PC-3 (cell line): ENCODE measurements at regions not wholly inside any gene's neighbourhood (a gene's known extent, or its start where the extent isn't known, plus 50 kb on each side); places are given as distances from the start of the nearest gene placed in this dataset.

Source experiments
- ATAC-seq: fragments of 200-7000 bp; cut with Tn5 transposase; 2 replicates; pipeline ENCODE4 v1.9.1; 2020; ENCODE audit warnings: mild to moderate bottlenecking, moderate library complexity
- BruUV-seq: library from RNA; stranded (reverse); fragments of 400-500 nt; replicated peaks from 2 replicates; lab custom pipeline; 2021; lab: Mats Ljungman, UMichigan
- CTCF ChIA-PET: fragments of 300-600 bp; sonication (Branson Sonifier 250); formaldehyde crosslinking; loops from one replicate; lab custom pipeline; 2022; ENCODE audit warnings: antibody characterized with exemption; lab: Charles Lee
- POLR2A ChIA-PET: fragments of 300-600 bp; sonication (Branson Sonifier 250); formaldehyde crosslinking; loops from one replicate; lab custom pipeline; 2022; ENCODE audit warnings: antibody characterized with exemption; ENCODE audit not compliant: unreplicated experiment; lab: Charles Lee
- DNase-seq: peaks from one replicate; pipeline ENCODE4 v3.0.0-alpha.2; 2015
- H2AFZ ChIP-seq: fragments of 300-600 bp; sonication (generic); 2 replicates; pipeline ENCODE4 v1.6.0; 2016; ENCODE audit warnings: antibody characterized with exemption, low read length
- H3F3A ChIP-seq: fragments of 300-600 bp; sonication (generic); one replicate; pipeline ENCODE4 v1.6.0; 2017; ENCODE audit warnings: antibody characterized with exemption, low read length, control low read depth, mild to moderate bottlenecking; ENCODE audit not compliant: unreplicated experiment
- H3K27ac ChIP-seq: fragments of 300-600 bp; sonication (generic); 2 replicates; pipeline ENCODE4 v1.5.1; 2016; ENCODE audit warnings: mild to moderate bottlenecking, low read length
- H3K27me3 ChIP-seq: fragments of 300-600 bp; sonication (generic); 2 replicates; pipeline ENCODE4 v1.6.1; 2016; ENCODE audit warnings: low read length, mixed read lengths
- H3K36me3 ChIP-seq: fragments of 300-600 bp; sonication (generic); 2 replicates; pipeline ENCODE4 v1.6.1; 2016; ENCODE audit warnings: low read depth, mixed run types, low read length, mixed read lengths
- H3K4me1 ChIP-seq: fragments of 300-600 bp; sonication (generic); 2 replicates; pipeline ENCODE4 v1.5.1; 2016; ENCODE audit warnings: low read length; ENCODE audit not compliant: insufficient read depth
- H3K4me2 ChIP-seq: fragments of 300-600 bp; sonication (generic); 2 replicates; pipeline ENCODE4 v1.6.0; 2016; ENCODE audit warnings: low read length
- H3K4me3 ChIP-seq: fragments of 300-600 bp; sonication (generic); 2 replicates; pipeline ENCODE4 v1.5.1; 2016; ENCODE audit warnings: mild to moderate bottlenecking, low read length, mixed read lengths
- H3K79me2 ChIP-seq: fragments of 300-600 bp; sonication (generic); 2 replicates; pipeline ENCODE4 v1.6.1; 2017; ENCODE audit warnings: low read length, mixed read lengths
- H3K9ac ChIP-seq: fragments of 300-600 bp; sonication (generic); 2 replicates; pipeline ENCODE4 v1.6.0; 2016; ENCODE audit warnings: mild to moderate bottlenecking, low read length
- H3K9me2 ChIP-seq: fragments of 300-600 bp; sonication (generic); replicated peaks from 2 replicates; pipeline ENCODE4 v1.6.1; 2016; ENCODE audit warnings: mixed run types, low read length, mixed read lengths
- H3K9me3 ChIP-seq: fragments of 300-600 bp; sonication (generic); 2 replicates; pipeline ENCODE4 v1.6.1; 2016; ENCODE audit warnings: low read length, mixed read lengths
- H4K20me1 ChIP-seq: fragments of 300-600 bp; sonication (generic); 2 replicates; pipeline ENCODE4 v1.6.1; 2016; ENCODE audit warnings: low read length, mixed read lengths
- CTCF ChIP-seq: fragments of 300-600 bp; sonication (generic); conservative IDR thresholded peaks from 2 replicates; pipeline ENCODE4 v1.5.1; 2017; ENCODE audit warnings: antibody characterized with exemption, low read depth, mild to moderate bottlenecking, low read length
- EZH2 ChIP-seq: fragments of 300-600 bp; sonication (generic); IDR thresholded peaks from one replicate; pipeline ENCODE4 v1.6.1; 2017; ENCODE audit warnings: antibody characterized with exemption, mild to moderate bottlenecking, low read length; ENCODE audit not compliant: unreplicated experiment
- EZH2phosphoT487 ChIP-seq: fragments of 300-600 bp; sonication (generic); IDR thresholded peaks from 2 replicates; pipeline ENCODE4 v1.6.1; 2018; ENCODE audit warnings: mild to moderate bottlenecking, antibody characterized with exemption, low read length, borderline replicate concordance
- intact Hi-C: fragments of 100-400 bp; cut with micrococcal nuclease; formaldehyde crosslinking; loops from 2 replicates; pipeline ENCODE4 v1.9.0; 2023

DNA sequence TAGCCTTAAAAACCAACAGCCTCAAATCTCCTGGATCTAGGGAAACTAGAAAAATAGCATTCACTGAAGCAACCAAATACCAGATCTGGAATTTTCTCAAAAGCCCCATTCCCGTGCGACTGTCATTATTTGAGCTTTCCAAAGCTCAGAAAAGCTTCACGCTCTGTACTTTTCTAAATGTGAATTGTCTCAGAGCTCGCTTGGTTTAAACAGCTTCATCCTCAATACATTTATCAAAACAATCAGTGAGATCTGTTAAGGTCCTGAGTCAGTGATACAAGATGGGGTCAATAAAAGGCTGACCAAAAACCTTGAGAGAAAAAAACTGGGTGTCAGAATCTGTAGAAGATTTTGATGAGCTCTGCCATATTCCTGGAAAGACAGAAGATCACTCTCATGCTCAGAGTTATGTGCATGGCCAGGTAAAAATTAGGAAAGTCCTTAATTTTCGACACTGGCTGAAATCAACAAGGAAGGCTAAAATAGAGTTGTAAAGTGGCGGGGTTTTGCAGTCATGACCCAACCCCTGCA is 60.2 kb upstream of the VPREB1 start:
- H3K36me3 ChIP-seq = no peaks in the 10 kb centered on the region
- no peaks in the 10 kb centered on the region for H3F3A ChIP-seq
- no peaks in the 10 kb centered on the region for H3K4me1 ChIP-seq
- TF ChIP-seq EZH2phosphoT487 (no peak), CTCF (no peak), EZH2 (no peak)
- CTCF ChIA-PET = interaction anchor here (1.5 kb wide), 1 partner anchor 11 kb away, joined by 5 read pairs; no protein-coding TSS in a partner anchor
- H3K27ac ChIP-seq = no peak overlapping the region
- no peaks in the 10 kb centered on the region for H3K9me3 ChIP-seq
- no peak for DNase-seq
- H3K4me3 ChIP-seq = no peak overlapping the region
- no peak overlapping the region for H3K4me2 ChIP-seq
- BruUV-seq = no TSS peak
- no peaks in the 10 kb centered on the region for H4K20me1 ChIP-seq
- intact Hi-C loops = no loop called here
- no peak overlapping the region for H3K9ac ChIP-seq
- H2AFZ ChIP-seq = no peak overlapping the region
- peaks cover 42% of the 10 kb centered on the region for H3K27me3 ChIP-seq
- H3K9me2 ChIP-seq = no peaks in the 10 kb centered on the region
- no peaks in the 10 kb centered on the region for H3K79me2 ChIP-seq
- ATAC-seq = no peak
- POLR2A ChIA-PET = interaction anchor here (0.5 kb wide), 1 partner anchor 273 kb away, joined by 6 read pairs; no protein-coding TSS in a partner anchor

GRCh38 chr22:22182990-22183264 is 61.7 kb upstream of the VPREB1 start:
- no peak for TF ChIP-seq EZH2
- no peak for TF ChIP-seq CTCF
- no peak for TF ChIP-seq EZH2phosphoT487
- no peaks in the 10 kb centered on the region for H3K36me3 ChIP-seq
- no peaks in the 10 kb centered on the region for H4K20me1 ChIP-seq
- ChIA-PET CTCF (no interaction called here), POLR2A (no interaction called here)
- no peak overlapping the region for H2AFZ ChIP-seq
- no peak overlapping the region for H3K9ac ChIP-seq
- H3K4me2 ChIP-seq = no peak overlapping the region
- no peaks in the 10 kb centered on the region for H3K79me2 ChIP-seq
- no TSS peak for BruUV-seq
- H3K27ac ChIP-seq = no peak overlapping the region
- intact Hi-C loops = no loop called here
- DNase-seq = no peak
- no peaks in the 10 kb centered on the region for H3F3A ChIP-seq
- H3K9me2 ChIP-seq = no peaks in the 10 kb centered on the region
- no peak overlapping the region for H3K4me3 ChIP-seq
- no peaks in the 10 kb centered on the region for H3K9me3 ChIP-seq
- no peaks in the 10 kb centered on the region for H3K4me1 ChIP-seq
- ATAC-seq = no peak
- H3K27me3 ChIP-seq = peaks cover 42% of the 10 kb centered on the region

- H3K9ac ChIP-seq = no peak overlapping the region
- TF ChIP-seq EZH2phosphoT487 (no peak), CTCF (no peak), EZH2 (no peak)
- no TSS peak for BruUV-seq
- H3K4me3 ChIP-seq = no peak overlapping the region
- POLR2A ChIA-PET = no interaction called here
- intact Hi-C loops = no loop called here
- ATAC-seq (no peak), DNase-seq (no peak)
- no peak overlapping the region for H3K4me2 ChIP-seq
- H3K9me3 ChIP-seq = no peaks in the 10 kb centered on the region
- H2AFZ ChIP-seq = no peak overlapping the region
- CTCF ChIA-PET = no interaction called here
- no peaks in the 10 kb centered on the region for H3K9me2 ChIP-seq
- H3F3A ChIP-seq = no peaks in the 10 kb centered on the region
- H4K20me1 ChIP-seq = no peaks in the 10 kb centered on the region
- no peaks in the 10 kb centered on the region for H3K36me3 ChIP-seq
- no peaks in the 10 kb centered on the region for H3K79me2 ChIP-seq
- no peaks in the 10 kb centered on the region for H3K4me1 ChIP-seq
- H3K27me3 ChIP-seq = peaks cover 42% of the 10 kb centered on the region
- no peak overlapping the region for H3K27ac ChIP-seq
Measured at GRCh38 chr22:22182218-22182989, 62.2 kb upstream of the VPREB1 start.
